HK-2 (cell line): ENCODE measurements at regions not wholly inside any gene's neighbourhood (a gene's known extent, or its start where the extent isn't known, plus 50 kb on each side); places are given as distances from the start of the nearest gene placed in this dataset.
"Not testable (repeated sequence)": the region's sequence is repeated elsewhere in the genome, so short reads cannot be mapped to it uniquely, and the experiment has no call there.

Experiments
- DNase-seq: peaks from one replicate; pipeline ENCODE4 v3.0.0-alpha.2; 2018; ENCODE audit not compliant: unreplicated experiment

DNA sequence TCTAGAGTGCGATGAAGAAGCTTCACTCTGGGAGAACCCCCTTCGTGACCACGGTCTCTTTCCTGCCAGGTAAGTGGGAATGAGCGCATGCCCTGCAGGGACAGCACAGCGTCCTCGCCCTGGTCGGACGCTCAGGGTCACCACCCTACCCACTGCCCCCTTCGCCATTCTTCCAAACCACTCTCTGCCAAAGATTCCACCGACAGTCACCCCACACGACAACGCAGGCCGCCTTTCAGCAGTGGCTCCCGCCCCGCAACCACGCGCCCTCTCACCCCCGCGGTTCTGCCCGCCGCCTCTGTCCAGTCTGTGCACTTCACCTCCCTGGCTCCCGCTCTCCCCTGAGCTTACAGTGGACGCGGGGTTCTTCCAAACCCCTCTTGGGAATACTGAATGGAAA is 82.3 kb upstream of the FCGR1A start:
- DNase-seq, result not testable (repeated sequence)

DNA sequence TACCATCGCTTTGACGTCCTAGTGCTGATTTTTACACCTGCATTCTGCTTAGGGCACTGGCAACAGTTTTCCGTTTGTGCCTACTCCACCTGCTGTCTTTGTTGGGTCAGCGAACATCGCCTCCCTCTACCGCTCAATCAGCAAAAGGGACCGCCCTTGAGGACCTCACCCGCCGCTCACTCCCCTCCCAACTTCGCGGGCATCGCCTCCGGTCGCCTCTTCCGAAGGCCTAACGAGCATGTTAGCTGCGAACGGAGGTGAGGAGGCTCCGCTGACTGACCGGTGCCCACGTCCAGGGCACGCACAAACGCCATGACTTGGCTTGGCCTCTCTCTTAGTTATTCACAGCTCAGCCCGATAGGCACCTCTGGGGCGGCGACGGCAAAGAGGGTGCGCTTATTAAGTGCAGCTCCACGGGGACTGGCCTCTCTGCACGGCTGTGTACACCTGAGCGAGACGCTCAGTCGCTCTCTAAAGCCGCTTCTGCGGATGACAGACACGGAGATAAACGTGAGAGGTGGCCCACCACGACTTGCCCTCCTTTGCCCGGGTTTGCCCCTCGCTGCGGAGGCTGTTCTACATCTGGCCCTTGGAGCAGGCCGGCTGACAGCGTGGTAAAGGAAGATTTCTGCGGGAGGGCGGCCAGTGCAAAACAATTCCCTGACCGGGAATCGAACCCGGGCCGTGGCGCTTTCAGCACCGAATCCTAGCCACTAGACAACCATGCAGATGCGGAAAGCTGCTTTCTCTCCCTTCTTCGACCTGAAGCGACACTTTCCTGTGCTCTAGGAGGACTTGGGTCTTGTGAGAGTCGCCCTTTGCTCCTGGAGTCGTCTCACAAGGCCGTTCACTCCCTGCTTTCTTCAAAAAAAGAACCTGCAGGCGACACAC is 81.6 kb upstream of the FCGR1A start:
- not testable (repeated sequence) for DNase-seq

DNA sequence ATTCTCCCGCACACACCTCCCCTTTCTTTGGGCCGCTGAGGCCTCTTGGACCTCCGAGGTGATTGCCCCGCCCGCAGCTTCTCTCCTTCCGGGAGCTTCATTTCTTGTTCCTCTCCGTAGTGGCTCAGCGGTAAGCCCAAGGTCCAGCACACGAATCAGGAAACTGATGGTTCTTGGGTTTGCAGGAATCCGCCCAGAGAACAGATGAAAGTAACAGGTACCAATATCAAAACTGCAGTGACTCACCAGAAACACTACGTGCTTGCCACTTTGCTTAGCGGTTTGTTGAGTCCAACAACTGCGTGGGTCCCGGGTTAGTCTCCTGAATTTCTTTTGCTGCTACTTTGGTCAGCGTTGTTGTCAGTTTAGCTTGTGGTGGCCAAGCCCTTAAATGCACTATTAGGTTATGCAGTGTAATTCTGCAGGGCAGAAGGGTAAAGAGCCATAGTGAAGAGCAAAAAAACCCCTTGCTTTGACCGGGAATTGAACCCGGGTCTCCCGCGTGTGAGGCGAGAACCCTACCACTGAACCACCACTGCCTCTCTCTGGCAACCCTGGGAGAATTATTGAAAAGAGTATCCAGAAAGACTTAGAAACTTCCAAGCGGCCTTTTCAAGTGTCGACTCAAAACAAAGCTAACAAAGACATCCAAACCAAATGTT is 74.2 kb upstream of the FCGR1A start:
- peak; percentile 83 for DNase-seq

DNA sequence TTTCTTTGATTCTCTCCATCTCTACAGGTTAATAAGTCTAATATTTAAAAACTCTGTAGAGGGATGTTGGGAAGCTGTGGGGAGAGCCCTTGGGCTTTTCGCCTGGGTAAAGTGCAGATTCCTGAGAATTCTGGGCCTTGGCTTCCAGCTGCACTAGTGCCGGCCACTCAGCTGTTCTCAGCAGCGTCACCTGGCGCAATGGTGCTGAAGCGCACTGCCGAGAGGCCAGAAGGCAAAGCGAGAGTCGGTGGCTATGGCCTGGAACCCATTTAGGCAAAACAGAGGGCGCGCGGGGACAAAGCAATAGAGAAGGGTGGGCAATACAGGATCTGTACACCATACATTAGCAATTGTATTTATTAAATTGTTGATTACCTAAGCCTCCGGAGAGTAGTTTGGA is 70.8 kb upstream of the FCGR1A start:
- not testable (repeated sequence) for DNase-seq

DNA sequence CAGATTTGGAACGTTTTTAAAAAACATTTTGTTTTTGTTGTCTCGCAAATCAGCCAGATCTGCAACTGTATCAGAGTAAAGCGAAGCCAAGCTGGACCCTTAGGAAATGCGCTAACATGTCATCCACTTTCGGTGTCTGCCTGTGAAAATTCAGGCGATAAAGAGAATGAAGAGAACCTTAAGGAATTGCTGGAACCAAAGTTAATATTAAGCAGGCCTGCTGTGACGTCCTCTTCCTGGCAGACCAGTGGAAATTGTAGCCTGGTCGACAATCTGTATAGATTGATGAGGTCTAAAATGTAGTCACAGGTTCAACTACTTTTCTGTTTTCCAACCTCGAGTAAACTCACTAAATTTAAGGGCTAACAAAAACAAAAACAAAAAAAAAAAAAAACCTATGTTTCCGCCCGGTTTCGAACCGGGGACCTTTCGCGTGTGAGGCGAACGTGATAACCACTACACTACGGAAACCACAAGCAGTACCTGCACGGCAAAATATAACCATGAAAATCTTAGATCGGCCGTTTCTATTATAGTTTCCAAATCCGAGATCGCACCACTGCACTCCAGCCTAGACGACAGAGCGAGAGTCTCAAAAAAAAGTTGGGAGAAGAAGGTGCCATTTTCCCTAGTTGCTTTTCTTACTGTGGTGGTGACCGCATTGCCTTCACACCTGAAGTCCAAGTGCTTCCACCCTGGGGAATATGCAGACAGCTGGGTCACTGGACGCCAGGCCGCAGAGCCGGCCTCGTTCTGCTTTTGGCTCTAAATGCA is 70.2 kb upstream of the FCGR1A start:
- DNase-seq, result peak; percentile 55

DNA sequence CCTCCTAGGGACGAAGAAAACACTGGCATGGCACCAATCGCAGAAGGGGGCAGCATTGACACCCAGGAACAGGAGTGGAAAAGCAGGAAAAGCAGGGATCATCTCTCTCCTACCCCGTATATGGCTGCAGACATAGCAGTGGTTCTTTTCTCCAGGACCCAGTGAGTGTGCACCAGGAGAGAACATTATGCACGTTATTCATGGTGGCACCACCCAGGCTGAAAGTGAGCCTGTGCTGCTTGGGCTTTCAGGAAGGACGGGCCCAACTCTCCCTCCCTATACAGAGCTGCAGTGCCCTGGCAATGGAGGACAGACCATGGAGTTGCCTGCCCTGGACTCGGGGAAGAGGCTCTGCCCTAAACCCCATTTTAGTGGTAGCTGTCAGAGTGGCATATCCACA is 69.0 kb upstream of the FCGR1A start:
- not testable (repeated sequence) for DNase-seq

DNA sequence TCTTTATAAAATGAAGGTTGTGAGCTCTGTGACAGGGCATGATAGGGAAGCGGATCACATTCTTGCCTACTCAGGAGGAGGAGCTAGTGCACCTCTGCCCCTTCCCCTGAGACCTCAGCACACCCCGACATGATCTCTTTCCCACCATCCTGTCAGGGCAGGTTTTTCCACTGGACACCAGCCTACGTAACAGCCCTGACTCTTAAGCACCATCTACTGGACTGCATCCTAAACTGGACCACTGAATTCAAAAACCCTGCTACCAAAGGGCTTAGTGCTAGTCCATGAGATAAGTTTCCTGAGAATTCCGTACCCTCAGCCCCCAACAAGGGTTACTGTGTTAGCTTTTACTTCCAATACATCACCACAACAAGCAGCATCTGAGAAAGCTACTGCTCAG is 68.5 kb upstream of the FCGR1A start:
- DNase-seq, result not testable (repeated sequence)

DNA sequence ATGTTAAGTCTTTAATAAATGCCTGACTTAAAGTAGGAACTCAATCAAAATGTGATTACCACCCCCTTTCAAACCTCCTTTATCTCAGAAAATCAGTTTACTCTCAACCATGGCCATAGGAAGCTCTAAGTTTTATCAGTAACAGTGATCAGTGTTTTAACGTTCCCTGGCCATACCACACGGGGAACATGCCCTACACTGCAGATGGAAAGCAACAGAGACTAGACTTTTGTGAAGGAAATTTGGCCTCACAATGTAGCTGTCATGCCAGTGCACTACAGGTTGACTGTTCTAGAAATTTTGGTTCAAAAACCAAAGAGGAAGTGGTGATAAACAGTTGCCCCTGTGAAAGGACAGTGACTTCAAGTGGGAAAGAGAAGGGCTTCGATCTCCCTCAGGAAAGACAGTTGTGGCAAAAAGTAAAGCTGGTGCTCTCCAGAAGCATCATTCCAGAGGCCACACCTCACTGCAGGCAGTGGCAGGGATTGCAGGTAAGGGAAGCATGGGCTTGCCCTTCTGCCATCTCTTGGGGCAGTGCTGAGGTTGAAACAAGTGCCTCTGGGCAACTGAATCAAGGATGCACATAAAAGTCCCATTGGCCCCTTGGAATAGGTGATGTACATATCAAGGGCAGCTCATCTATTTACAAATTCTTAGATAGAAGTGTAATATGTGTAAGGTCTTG is 57.7 kb upstream of the FCGR1A start:
- DNase-seq, result not testable (repeated sequence)

DNA sequence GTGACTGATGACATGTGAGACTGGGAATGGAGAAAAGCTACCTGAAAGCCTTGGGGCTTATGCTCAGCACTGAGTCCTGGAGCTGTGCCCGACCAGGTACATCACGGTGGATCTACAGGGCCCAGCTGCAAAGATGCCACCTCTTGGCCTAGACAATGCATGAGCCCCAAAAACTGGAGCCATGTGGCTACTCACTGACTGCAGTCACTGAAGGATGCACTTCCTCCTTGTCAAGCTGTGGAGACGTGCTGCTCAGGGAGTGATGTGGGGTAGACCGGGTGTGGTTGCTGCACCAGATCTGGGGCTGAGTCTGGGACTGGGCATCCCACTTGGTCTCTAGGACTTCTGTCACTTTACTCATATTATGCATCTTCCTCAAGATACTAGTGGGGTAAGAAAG is 55.8 kb upstream of the FCGR1A start:
- not testable (repeated sequence) for DNase-seq

DNA sequence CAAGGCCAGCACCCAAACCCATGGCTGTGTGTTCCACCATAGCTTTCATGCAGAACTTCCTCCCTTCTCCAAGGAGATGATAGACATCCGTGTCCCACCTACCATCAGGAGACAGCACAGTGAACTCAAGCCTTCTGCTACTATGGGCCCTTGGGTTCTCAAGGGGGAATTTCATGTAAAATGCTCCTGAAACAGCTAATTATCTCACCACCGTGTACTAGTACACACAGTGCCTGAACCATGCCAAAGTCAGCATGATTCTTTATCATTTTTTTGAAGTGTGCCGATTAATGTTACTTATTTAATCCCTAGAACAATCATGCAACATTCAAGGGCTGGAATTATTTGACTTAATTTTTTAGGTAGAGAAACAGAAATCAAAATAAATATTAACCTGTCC is 53.9 kb upstream of the FCGR1A start:
- DNase-seq, result not testable (repeated sequence)
